IMR-90 (cell line): ENCODE measurements at regions not wholly inside any gene's neighbourhood (a gene's known extent, or its start where the extent isn't known, plus 50 kb on each side); places are given as distances from the start of the nearest gene placed in this dataset.

ENCODE experiments used
- ATAC-seq: fragments of 200-7000 bp; cut with Tn5 transposase; 2 replicates; pipeline ENCODE4 v1.9.1; 2020; ENCODE audit warnings: low read depth, mild to moderate bottlenecking, moderate library complexity
- BruUV-seq: library from RNA; stranded (reverse); fragments of 400-500 nt; replicated peaks from 2 replicates; lab custom pipeline; 2021; lab: Mats Ljungman, UMichigan
- CTCF ChIA-PET: fragments of 300-600 bp; formaldehyde crosslinking; extraction: SDS; loops from one replicate; lab custom pipeline; 2021; ENCODE audit warnings: antibody characterized with exemption; lab: Yijun Ruan, JAX
- POLR2A ChIA-PET: fragments of 300-600 bp; sonication (Branson Sonifier 250); formaldehyde crosslinking; loops from one replicate; lab custom pipeline; 2022; ENCODE audit warnings: antibody characterized with exemption; ENCODE audit not compliant: unreplicated experiment; lab: Charles Lee
- DNase-seq: peaks from one replicate; pipeline ENCODE4 v3.0.0; 2013
- H2AFZ ChIP-seq: replicated peaks from 2 replicates; pipeline ENCODE3; 2013; ENCODE audit warnings: low read length, mild to moderate bottlenecking; ENCODE audit not compliant: poor library complexity
- H2AK5ac ChIP-seq: 2 replicates; pipeline ENCODE4 v1.6.1; 2013; ENCODE audit warnings: low read depth, low read length, inconsistent platforms
- H2AK9ac ChIP-seq: replicated peaks from 2 replicates; pipeline ENCODE3; 2013; ENCODE audit warnings: mild to moderate bottlenecking, low read depth, low read length, moderate library complexity; ENCODE audit not compliant: poor library complexity
- H2BK120ac ChIP-seq: 2 replicates; pipeline ENCODE4 v1.6.1; 2013; ENCODE audit warnings: low read depth, low read length, inconsistent platforms
- H2BK15ac ChIP-seq: 3 replicates; pipeline ENCODE4 v1.6.1; 2013; ENCODE audit warnings: low read depth, low read length, inconsistent platforms
- H2BK20ac ChIP-seq: 2 replicates; pipeline ENCODE4 v1.6.1; 2013; ENCODE audit warnings: low read depth, mild to moderate bottlenecking, inconsistent platforms, low read length, moderate library complexity
- H2BK5ac ChIP-seq: 2 replicates; pipeline ENCODE4 v1.6.1; 2013; ENCODE audit warnings: mild to moderate bottlenecking, low read depth, low read length, inconsistent platforms; ENCODE audit not compliant: poor library complexity, severe bottlenecking
- H3K14ac ChIP-seq: replicated peaks from 2 replicates; pipeline ENCODE4 v1.6.1; 2013; ENCODE audit warnings: low read depth, low read length, inconsistent platforms
- H3K18ac ChIP-seq: 2 replicates; pipeline ENCODE4 v1.6.1; 2013; ENCODE audit warnings: low read depth, low read length, control low read depth
- H3K23ac ChIP-seq: 2 replicates; pipeline ENCODE4 v1.6.1; 2013; ENCODE audit warnings: low read depth, low read length, inconsistent platforms
- H3K27ac ChIP-seq: 2 replicates; pipeline ENCODE4 v1.5.1; 2013; ENCODE audit warnings: mild to moderate bottlenecking, control low read depth, low read length; ENCODE audit not compliant: insufficient read depth
- H3K27me3 ChIP-seq: 2 replicates; pipeline ENCODE4 v1.6.1; 2013; ENCODE audit warnings: low read length; ENCODE audit not compliant: control insufficient read depth, insufficient read depth
- H3K36me3 ChIP-seq: 2 replicates; pipeline ENCODE4 v1.6.1; 2013; ENCODE audit warnings: low read length, mixed read lengths; ENCODE audit not compliant: control insufficient read depth, insufficient read depth
- H3K4ac ChIP-seq: 2 replicates; pipeline ENCODE4 v1.6.1; 2013; ENCODE audit warnings: low read depth, low read length, inconsistent platforms
- H3K4me1 ChIP-seq: 2 replicates; pipeline ENCODE4 v1.6.1; 2013; ENCODE audit warnings: low read length, mixed read lengths; ENCODE audit not compliant: control insufficient read depth, insufficient read depth
- H3K4me2 ChIP-seq: 2 replicates; pipeline ENCODE4 v1.6.1; 2013; ENCODE audit warnings: low read depth, mild to moderate bottlenecking, control low read depth, low read length, moderate library complexity
- H3K4me3 ChIP-seq: 2 replicates; pipeline ENCODE4 v1.5.1; 2013; ENCODE audit warnings: low read depth, mild to moderate bottlenecking, control low read depth, low read length, moderate library complexity; ENCODE audit not compliant: insufficient read depth
- H3K56ac ChIP-seq: 2 replicates; pipeline ENCODE4 v1.6.1; 2013; ENCODE audit warnings: low read length, inconsistent platforms; ENCODE audit not compliant: insufficient read depth; ENCODE audit errors: extremely low read depth
- H3K79me1 ChIP-seq, 2 experiments: 2 replicates each; pipeline ENCODE4 v1.6.1; 2013; ENCODE audit warnings: low read length in 2 of 2, inconsistent platforms in 1 of 2, low read depth in 1 of 2
- H3K9ac ChIP-seq: 2 replicates; pipeline ENCODE4 v1.6.1; 2013; ENCODE audit warnings: low read depth, low read length, control low read depth
- H3K9me1 ChIP-seq: 2 replicates; pipeline ENCODE4 v1.6.1; 2013; ENCODE audit warnings: low read length, inconsistent platforms; ENCODE audit not compliant: insufficient read depth
- H3K9me3 ChIP-seq: 2 replicates; pipeline ENCODE4 v1.6.1; 2013; ENCODE audit warnings: low read length; ENCODE audit not compliant: control insufficient read depth, insufficient read depth
- H4K20me1 ChIP-seq: 2 replicates; pipeline ENCODE4 v1.6.1; 2013; ENCODE audit warnings: low read length, inconsistent platforms; ENCODE audit not compliant: insufficient read depth
- H4K5ac ChIP-seq: 2 replicates; pipeline ENCODE4 v1.6.1; 2013; ENCODE audit warnings: mild to moderate bottlenecking, low read depth, low read length, control low read depth
- H4K8ac ChIP-seq, 2 experiments: 2 replicates each; pipeline ENCODE4 v1.6.1; 2013; ENCODE audit warnings: low read depth in 2 of 2, low read length in 2 of 2, control low read depth in 1 of 2, inconsistent platforms in 1 of 2
- H4K91ac ChIP-seq: 2 replicates; pipeline ENCODE4 v1.6.1; 2013; ENCODE audit warnings: low read depth, low read length, inconsistent platforms; ENCODE audit not compliant: insufficient read depth
- CEBPB ChIP-seq: IDR thresholded peaks from 2 replicates; pipeline ENCODE4 v1.6.1; 2012; ENCODE audit warnings: low read depth, low read length, improper control_type of control experiment
- CHD1 ChIP-seq: IDR thresholded peaks from 2 replicates; pipeline ENCODE4 v1.6.1; 2012; ENCODE audit warnings: low read depth, low read length, improper control_type of control experiment
- CTCF ChIP-seq: conservative IDR thresholded peaks from 2 replicates; pipeline ENCODE4 v1.5.1; 2012; ENCODE audit warnings: mild to moderate bottlenecking, low read depth, low read length, improper control_type of control experiment
- MXI1 ChIP-seq: IDR thresholded peaks from 2 replicates; pipeline ENCODE4 v1.6.1; 2012; ENCODE audit warnings: low read depth, mild to moderate bottlenecking, low read length, moderate library complexity, borderline replicate concordance
- RAD21 ChIP-seq: IDR thresholded peaks from 2 replicates; pipeline ENCODE4 v1.6.1; 2012; ENCODE audit warnings: low read length, improper control_type of control experiment
- USF2 ChIP-seq: fragments of 150-350 bp; IDR thresholded peaks from 2 replicates; pipeline ENCODE4 v1.6.1; 2017; ENCODE audit warnings: mild to moderate bottlenecking, antibody characterized with exemption, low read length, low read depth
- WGBS, 2 experiments: methylation state at CpG; one replicate each; pipeline versions ENCODE4 v1.1.5 to v1.1.7; 2013; ENCODE audit warnings: missing lambda C conversion rate in 2 of 2; ENCODE audit not compliant: insufficient read length in 1 of 2; ENCODE audit errors: extremely low coverage in 2 of 2; 5-methylcytosine and 5-hydroxymethylcytosine counted together
- dilution Hi-C: fragments of 300-500 bp; cut with HindIII; formaldehyde crosslinking; loops from one replicate; pipeline ENCODE4 v1.14.3; 2018; ENCODE audit warnings: low sequenced_read_pairs; ENCODE audit not compliant: unreplicated experiment
- in situ Hi-C: fragments of 300-500 bp; cut with MboI; formaldehyde crosslinking; loops from 3 replicates; pipeline ENCODE4 v1.14.3; 2019; ENCODE audit warnings: low sequenced_read_pairs, inconsistent platforms, mixed read lengths
- intact Hi-C: fragments of 100-400 bp; cut with micrococcal nuclease; formaldehyde crosslinking; loops from 2 replicates; pipeline ENCODE4 v1.10.0; 2022

- DNase-seq (no peak), ATAC-seq (no peak)
- Histone ChIP-seq H2AK5ac (no peak overlapping the region), H3K23ac (no peak overlapping the region), H2BK20ac (no peak overlapping the region), H4K20me1 (no peaks in the 10 kb centered on the region), H3K4me1 (no peaks in the 10 kb centered on the region), H3K9me1 (no peaks in the 10 kb centered on the region), H2BK15ac (no peak overlapping the region), H3K18ac (no peak overlapping the region), H3K4me2 (no peak overlapping the region), H3K79me1 (no peaks in the 10 kb centered on the region), H3K9ac (no peak overlapping the region), H3K36me3 (no peaks in the 10 kb centered on the region), H3K4ac (no peak overlapping the region), H2AK9ac (no peak overlapping the region), H2AFZ (no peak overlapping the region), H2BK120ac (no peak overlapping the region), H3K9me3 (peaks cover 3% of the 10 kb centered on the region), H3K4me3 (no peak overlapping the region), H4K91ac (no peak overlapping the region), H3K56ac (no peak overlapping the region), H4K5ac (no peak overlapping the region), H3K14ac (no peak overlapping the region), H4K8ac (no peak overlapping the region), H3K27me3 (no peaks in the 10 kb centered on the region), H3K27ac (no peak overlapping the region), H2BK5ac (no peak overlapping the region)
- in situ Hi-C loops: no loop called here
- ChIA-PET POLR2A (no interaction called here), CTCF (no interaction called here)
- TF ChIP-seq MXI1: no peak
- TF ChIP-seq RAD21: no peak
- TF ChIP-seq USF2: no peak
- no peak for TF ChIP-seq CHD1
- TF ChIP-seq CTCF: no peak
- no peak for TF ChIP-seq CEBPB
- intact Hi-C loops: no loop called here
- no CpG with 5 or more reads among the region's 1 CpG for WGBS, 2 experiments
- dilution Hi-C loops: no loop called here
- BruUV-seq: no TSS peak
Observed at GRCh38 chr18:1213126-1213525, 308.5 kb downstream of the ADCYAP1 start.
